ENCODE measurements at regions not wholly inside any gene's neighbourhood (a gene's known extent, or its start where the extent isn't known, plus 50 kb on each side); places are given as distances from the start of the nearest gene placed in this dataset.
"Not testable (repeated sequence)": the region's sequence is repeated elsewhere in the genome, so short reads cannot be mapped to it uniquely, and the experiment has no call there.

DNA sequence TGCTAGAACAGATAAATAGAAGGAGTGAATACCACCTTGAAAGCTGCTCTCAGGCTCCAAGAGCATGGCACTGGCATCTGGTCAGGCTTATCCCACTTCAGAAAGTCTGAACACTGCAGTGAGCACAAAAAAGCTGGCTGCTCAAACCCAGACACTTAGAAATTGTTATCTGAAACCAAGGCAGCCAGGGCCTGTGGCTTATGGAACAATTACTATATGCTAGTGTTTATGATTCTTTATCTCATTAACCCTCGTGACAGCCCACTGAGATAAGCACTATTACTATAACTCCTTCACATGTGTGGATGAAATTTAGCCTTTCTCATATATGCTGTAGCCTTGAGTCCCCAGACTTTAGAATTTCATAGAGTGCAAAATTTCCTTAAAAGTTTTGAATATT, 400.2 kb downstream of the RAB38 start:
- no peak for DNase-seq (ENCODE audit: low read depth in 4 of 4, low spot score in 1 of 4)

- DNase-seq (ENCODE audit: low read depth in 4 of 4, low spot score in 1 of 4) = no peak
Observed at GRCh38 chr11:87769661-87770060, 405.6 kb downstream of the RAB38 start.

DNA sequence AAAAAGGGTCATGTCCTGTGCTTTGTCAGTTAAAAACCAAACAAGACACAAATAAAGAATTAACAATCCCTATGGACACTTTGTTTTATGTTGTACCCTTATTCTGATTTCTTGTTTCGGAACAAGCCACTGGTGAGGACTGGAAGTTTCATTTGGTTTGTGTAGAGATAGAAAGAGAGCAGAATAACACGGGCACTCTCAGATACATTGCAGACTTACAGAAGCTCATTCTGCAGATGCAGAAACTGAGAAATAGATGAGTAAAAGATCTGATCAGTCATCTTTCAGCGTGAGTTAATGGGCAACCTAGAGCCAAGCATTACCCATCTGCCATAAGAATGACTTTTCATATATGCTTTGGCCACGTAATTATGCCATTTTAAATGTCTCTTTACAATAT, 407.6 kb downstream of the RAB38 start:
- no peak for DNase-seq (ENCODE audit: low read depth in 4 of 4, low spot score in 1 of 4)

- not testable (repeated sequence) for DNase-seq (ENCODE audit: low read depth in 4 of 4, low spot score in 1 of 4)
Observed at GRCh38 chr11:87764075-87764474, 411.2 kb downstream of the RAB38 start.

DNA sequence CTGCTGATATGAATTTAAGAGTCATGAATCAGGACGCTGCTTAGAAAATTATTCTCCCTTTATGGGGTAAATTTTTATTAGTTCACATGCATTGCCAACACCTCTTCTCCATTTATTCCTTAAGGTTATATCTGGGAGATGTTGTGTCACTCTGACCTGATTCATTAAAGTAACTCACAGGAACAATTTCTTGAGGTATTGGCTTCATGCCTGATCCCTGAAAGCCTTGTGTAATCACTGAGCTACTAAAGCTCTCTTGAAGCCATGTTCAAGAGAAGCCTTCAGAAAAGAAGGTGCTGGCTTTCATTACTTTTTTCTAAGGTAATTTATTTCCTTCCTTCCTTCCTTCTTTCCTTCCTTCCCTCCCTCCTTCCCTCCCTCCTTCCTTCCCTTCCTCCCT, 420.6 kb downstream of the RAB38 start:
- no peak for DNase-seq (ENCODE audit: low read depth in 4 of 4, low spot score in 1 of 4)

DNA sequence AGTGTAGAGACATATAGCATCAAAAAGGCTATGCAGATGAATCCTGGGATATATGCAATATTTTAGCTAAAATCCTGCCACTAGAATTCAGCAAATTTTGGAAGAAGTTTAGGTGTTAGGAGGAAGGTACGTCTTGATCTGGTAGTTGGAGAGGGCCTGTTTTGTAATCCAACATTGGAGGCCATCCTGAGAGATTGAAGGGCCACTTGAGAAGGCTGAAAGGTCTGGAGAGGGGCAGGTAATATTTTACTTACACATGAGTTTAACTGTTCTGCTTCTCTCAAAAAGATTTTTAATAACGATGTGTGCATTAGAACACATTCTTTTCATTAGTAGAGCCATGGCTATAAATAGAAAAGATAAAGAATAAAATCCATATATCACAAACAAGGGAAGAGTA, 422.1 kb downstream of the RAB38 start:
- DNase-seq (ENCODE audit: low read depth in 4 of 4, low spot score in 1 of 4) = no peak

DNA sequence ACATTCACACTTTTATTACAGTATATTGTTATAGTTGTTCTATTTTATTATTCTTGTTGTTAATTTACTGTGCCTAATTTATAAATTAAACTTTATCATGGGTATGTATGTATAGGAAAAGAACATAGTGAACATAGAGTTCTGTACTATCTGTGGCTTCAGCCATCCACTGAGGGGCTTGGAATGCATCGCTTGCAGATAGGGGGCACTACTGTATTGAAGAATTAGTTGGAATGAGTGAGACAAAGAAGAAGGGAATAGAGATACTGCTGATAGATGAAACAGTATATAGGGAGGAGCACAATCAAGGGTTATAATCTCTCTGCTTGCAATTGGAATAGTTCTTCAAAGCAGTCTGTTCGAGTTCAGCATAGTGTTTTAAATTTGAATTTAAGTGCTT, 432.2 kb downstream of the RAB38 start:
- DNase-seq (ENCODE audit: low read depth in 4 of 4, low spot score in 1 of 4) = no peak

DNA sequence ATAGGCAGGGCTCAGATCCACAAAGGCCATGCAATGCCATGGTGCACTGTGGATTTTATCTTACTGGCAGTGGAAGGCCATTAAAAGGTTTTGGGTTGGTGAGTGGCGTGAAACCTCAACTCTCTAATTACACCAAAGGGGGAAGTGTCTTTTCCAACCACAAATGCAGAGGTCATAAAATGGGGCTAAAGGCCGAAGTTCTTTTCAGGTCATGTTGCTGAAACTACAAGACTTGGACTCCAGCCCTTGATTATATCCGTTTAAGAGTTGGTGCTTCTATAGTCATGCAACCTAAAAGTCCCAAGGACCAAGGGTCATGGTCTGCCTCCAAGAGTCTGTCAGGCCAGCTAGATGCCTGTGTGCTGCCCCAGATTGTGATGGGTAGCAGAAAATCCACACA, 434.3 kb downstream of the RAB38 start:
- DNase-seq (ENCODE audit: low read depth in 4 of 4, low spot score in 1 of 4) = no peak

DNA sequence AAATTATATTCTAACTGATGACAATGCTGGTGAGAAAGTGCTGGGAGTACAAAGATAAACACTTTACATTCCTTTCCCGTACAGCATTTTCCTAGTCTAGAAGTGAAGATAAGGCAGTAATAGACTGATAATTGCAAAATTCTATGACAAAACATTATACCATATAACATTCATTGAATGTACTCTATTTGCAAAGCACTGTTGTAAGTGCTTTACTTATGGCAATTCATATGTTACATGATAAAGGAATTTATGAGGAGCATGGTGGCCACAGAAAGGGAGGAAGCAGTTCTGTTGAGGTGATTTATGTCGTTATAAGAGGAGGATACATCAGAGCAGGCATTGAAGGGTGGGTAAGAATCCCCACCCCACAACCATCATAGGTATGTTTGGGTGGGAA, 434.8 kb downstream of the RAB38 start:
- DNase-seq (ENCODE audit: low read depth in 4 of 4, low spot score in 1 of 4) = no peak

DNA sequence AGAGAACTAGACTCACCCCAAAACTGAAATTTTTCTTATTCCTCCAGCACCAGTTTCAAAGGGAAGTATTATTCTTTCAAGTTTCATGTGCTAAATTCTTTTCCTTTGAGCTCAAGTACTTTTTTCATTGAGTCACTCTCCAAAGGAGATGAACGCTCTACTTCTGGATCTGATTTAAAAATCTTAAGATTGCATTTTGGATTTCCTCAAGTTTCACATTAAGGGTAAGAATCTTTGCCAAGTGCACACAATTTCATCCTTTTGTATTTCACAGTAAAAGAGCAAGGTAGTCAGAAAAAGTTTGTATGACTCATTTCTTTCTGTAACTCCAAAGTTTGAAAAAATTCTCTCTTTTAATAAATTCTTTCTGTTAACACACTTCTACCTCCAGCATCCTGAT, 435.5 kb downstream of the RAB38 start:
- DNase-seq (ENCODE audit: low read depth in 4 of 4, low spot score in 1 of 4) = no peak

DNA sequence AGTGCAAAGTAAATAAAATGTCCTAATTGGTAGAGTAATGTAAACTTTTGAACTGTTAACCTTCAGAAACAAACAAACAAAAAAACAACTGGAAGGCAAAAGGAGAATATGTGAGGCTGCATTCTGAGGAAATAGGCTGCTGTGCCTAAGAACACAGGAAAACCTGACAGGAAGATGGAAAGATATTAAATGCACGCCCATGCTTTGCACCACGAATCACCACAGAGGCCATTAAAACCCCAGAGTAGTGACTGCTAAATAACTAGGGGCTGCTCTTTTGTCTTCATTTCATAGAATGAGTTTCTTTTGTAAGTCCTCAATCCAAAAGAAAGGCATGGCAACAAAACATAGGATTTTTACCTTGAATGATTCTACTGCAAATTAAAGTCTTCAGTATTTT, 436.0 kb downstream of the RAB38 start:
- no peak for DNase-seq (ENCODE audit: low read depth in 4 of 4, low spot score in 1 of 4)

GRCh38 chr11:87736928-87737327, 438.3 kb downstream of the RAB38 start:
- no peak for DNase-seq (ENCODE audit: low read depth in 4 of 4, low spot score in 1 of 4)

- DNase-seq (ENCODE audit: low read depth in 4 of 4, low spot score in 1 of 4) = no peak
Observed at GRCh38 chr11:87726506-87726905, 448.7 kb downstream of the RAB38 start.

- no peak for DNase-seq (ENCODE audit: low read depth in 4 of 4, low spot score in 1 of 4)
Observed at GRCh38 chr11:87724358-87724757, 450.9 kb downstream of the RAB38 start.

DNA sequence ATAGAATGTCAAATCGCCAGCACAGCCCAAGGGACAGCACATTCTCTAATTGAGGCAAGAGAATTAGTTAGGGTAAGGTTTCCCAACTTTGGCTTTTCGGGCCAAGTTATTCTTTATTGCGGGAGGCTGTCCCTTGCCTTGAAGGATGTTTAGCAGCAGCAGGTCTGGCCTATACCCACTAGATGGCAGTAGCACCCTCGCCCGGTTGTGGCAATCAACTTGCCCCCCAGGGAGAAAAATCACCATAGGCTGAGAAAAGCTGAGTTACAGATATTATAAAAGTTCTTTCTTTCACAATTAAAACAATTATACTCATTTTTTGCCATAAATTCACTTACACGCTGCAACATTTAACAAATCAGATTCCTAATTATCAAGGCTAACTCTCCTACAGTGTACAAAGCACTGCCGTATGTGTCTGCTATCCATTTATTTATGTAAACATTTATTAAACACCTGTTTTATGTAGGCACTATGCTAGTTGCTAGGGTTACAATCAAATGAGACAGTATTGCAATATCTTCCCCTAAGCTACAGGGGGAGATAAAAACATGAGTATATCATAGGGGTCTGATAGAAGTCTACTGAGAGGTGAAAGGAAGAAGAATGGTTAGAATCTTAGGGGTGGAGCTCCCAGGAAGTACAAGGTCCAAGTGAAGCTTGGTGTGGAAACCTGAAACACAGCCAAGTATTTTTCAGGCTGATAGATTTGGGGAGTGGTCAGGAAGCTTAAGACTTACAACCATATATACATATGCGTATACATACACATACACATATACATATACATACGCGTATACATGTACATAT, 452.3 kb downstream of the RAB38 start:
- no peak for DNase-seq (ENCODE audit: low read depth in 4 of 4, low spot score in 1 of 4)

DNA sequence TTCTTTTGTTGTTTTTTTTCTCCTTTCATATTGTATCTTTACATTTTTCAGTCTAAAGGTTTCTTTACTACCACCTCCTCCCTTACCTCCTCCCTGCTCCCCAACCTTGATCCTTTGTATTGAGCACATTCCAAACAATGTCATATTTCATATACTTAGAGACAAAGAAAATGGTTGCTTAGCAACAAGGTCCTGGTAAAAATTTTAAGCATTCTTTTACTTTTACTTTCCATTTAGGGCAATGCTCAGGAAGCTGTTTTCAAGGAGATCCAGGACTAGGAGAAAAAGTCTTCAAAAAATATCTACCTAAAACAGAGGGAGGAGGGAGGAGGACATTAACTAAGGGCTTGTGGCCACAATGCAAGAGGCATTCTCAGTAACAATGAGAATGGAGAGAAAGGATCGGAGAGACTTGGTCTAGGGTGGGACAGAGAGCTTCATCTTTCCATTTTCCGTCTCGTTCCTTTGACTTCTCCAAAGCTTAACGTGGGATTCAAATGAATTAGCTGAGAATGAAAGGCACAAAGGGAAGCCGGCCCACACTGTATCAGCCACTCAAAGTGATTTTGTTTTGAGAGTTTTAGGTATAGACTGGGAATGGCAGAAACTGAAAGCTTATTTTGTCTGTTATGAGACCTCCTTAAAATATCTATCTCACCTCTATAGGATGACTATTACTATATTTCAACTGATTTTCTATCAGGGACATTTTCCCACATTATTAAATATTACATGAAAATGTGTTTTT, 455.7 kb downstream of the RAB38 start:
- no peak for DNase-seq (ENCODE audit: low read depth in 4 of 4, low spot score in 1 of 4)

DNA sequence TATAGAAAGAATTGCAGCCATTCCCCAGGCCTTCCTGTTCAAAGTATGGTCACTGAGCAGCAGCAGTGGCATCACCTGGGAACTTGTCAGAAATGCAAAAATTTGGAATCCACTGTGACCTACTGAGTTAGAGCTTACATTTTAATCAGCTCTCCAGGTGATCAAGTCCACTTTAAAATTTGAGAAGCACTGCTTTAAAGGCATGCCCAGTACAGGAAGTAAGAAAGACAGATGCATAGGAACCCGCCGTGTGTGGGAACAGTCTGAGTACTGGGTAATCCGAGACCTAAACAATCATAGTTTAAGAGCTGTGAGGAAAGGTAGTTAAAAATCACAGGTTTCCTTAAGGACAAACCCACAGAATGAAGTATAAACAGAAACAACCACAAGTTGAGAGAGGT, 462.4 kb downstream of the RAB38 start:
- no peak for DNase-seq (ENCODE audit: low read depth in 4 of 4, low spot score in 1 of 4)

GRCh38 chr11:87712391-87712790, 462.9 kb downstream of the RAB38 start:
- DNase-seq (ENCODE audit: low read depth in 4 of 4, low spot score in 1 of 4) = no peak

DNA sequence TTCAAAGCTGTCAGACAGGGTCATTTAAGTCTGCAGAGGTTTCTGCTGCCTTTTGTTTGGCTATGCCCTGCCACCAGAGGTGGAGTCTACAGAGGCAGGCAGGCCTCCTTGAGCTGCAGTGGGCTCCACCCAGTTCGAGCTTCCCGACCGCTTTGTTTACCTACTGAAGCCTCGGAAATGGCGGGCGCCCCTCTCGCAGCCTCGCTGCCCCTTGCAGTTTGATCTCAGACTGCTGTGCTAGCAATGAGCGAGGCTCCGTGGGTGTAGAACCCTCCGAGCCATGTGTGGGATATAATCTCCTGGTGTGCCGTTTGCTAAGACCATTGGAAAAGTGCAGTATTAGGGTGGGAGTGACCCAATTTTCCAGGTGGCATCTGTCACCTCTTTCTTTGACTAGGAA, 471.7 kb downstream of the RAB38 start:
- DNase-seq (ENCODE audit: low read depth in 4 of 4, low spot score in 1 of 4) = not testable (repeated sequence)

DNA sequence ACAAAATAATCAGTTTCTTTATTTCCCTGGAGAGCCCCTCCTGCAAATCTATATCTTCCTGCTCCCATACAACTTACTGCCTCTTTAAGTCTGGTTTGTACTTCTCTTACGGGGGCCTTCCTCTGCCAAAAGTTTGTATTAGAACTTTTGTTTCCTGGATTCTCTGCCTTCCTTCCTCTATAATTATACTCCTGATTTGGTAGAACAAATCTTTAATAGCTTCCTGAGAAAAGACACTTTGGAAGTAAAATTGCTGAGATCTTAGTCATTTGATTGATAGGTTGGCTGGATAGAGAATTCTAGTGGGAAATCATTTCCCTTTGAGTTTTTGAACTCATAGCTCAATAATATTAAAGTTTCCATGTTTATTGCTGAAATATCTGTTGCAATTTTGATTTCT, 499.2 kb downstream of the RAB38 start:
- DNase-seq (ENCODE audit: low read depth in 4 of 4, low spot score in 1 of 4) = no peak

DNA sequence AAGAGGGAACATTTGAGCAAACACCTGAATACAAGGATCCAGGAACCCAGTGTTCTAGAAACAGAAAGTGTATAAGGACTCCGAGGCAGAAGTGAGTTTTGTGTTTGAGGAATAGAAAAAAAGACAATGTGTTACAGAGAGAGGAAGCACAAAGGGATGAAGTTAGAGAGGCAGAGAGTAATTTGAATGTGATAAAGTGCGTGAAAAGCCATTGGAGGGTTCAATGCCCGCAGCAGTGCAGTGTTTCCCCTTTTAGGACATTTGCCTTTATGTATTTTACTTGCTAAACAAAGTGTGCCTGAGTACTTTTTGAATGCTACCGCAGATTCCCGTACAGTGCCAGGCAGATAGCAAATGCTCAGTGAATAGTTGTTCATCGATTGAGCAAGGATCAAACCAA, 508.5 kb downstream of the RAB38 start:
- no peak for DNase-seq (ENCODE audit: low read depth in 4 of 4, low spot score in 1 of 4)

GRCh38 chr11:87662287-87662686, 513.0 kb downstream of the RAB38 start:
- DNase-seq (ENCODE audit: low read depth in 4 of 4, low spot score in 1 of 4) = no peak
